Liver (tissue), 8 donors: ENCODE measurements at regions not wholly inside any gene's neighbourhood (a gene's known extent, or its start where the extent isn't known, plus 50 kb on each side); places are given as distances from the start of the nearest gene placed in this dataset.

Experiments
- DNase-seq: peaks from one replicate; pipeline ENCODE4 v3.0.0-alpha.2; 2017; ENCODE audit warnings: low spot score
- H3K27ac ChIP-seq, 2 donors: one replicate each; pipeline ENCODE4 v1.7.0; 2013; ENCODE audit warnings: inconsistent platforms in 2 of 2, low read length in 2 of 2, control low read depth in 1 of 2, low read depth in 1 of 2, mild to moderate bottlenecking in 1 of 2
- H3K27me3 ChIP-seq, 4 donors: one replicate each; pipeline versions ENCODE4 v1.6.1 to v1.7.0; 2013; ENCODE audit warnings: low read length in 3 of 4, inconsistent platforms in 1 of 4, mild to moderate bottlenecking in 1 of 4, moderate library complexity in 1 of 4; ENCODE audit not compliant: control insufficient read depth in 4 of 4, insufficient read depth in 4 of 4
- H3K36me3 ChIP-seq, 4 donors: one replicate each; pipeline versions ENCODE4 v1.6.1 to v1.7.0; 2013; ENCODE audit warnings: low read length in 3 of 4, mild to moderate bottlenecking in 3 of 4, low read depth in 1 of 4, moderate library complexity in 1 of 4; ENCODE audit not compliant: control insufficient read depth in 4 of 4, insufficient read depth in 3 of 4
- H3K4me1 ChIP-seq, 4 donors: one replicate each; pipeline versions ENCODE4 v1.6.1 to v1.7.0; 2013; ENCODE audit warnings: low read length in 3 of 4, mild to moderate bottlenecking in 3 of 4, moderate library complexity in 1 of 4; ENCODE audit not compliant: control insufficient read depth in 4 of 4, insufficient read depth in 4 of 4
- H3K4me3 ChIP-seq, 3 donors: one replicate each; pipeline versions ENCODE4 v1.6.1 to v1.7.0; 2013; ENCODE audit warnings: low read length in 3 of 3, control low read depth in 1 of 3, low read depth in 1 of 3, mild to moderate bottlenecking in 1 of 3
- H3K9ac ChIP-seq, 2 donors: one replicate each; pipeline ENCODE4 v1.7.0; 2013; ENCODE audit warnings: low read length in 2 of 2, mild to moderate bottlenecking in 2 of 2, moderate library complexity in 2 of 2, control low read depth in 1 of 2, low read depth in 1 of 2
- H3K9me3 ChIP-seq, 4 donors: one replicate each; pipeline versions ENCODE4 v1.6.1 to v1.7.0; 2013; ENCODE audit warnings: low read length in 3 of 4; ENCODE audit not compliant: control insufficient read depth in 4 of 4
- ATF3 ChIP-seq: IDR thresholded peaks from 2 replicates; pipeline ENCODE4 v1.6.1; 2016; ENCODE audit warnings: antibody characterized with exemption
- CTCF ChIP-seq: fragments of 150-350 bp; IDR thresholded peaks from 2 replicates; pipeline ENCODE4 v1.5.1; 2017; ENCODE audit warnings: improper control_type of control experiment, low read depth, low read length; ENCODE audit not compliant: missing input control
- EGR1 ChIP-seq, 2 donors: IDR thresholded peaks; 2 replicates each; pipeline ENCODE4 v1.6.1; 2016 to 2018; ENCODE audit warnings: antibody characterized with exemption in 2 of 2, low read depth in 2 of 2
- FOXA1 ChIP-seq: IDR thresholded peaks from 2 replicates; pipeline ENCODE4 v1.6.1; 2016; ENCODE audit warnings: antibody characterized with exemption
- FOXA2 ChIP-seq: IDR thresholded peaks from 2 replicates; pipeline ENCODE4 v1.6.1; 2016; ENCODE audit warnings: antibody characterized with exemption
- GABPA ChIP-seq, 2 donors: IDR thresholded peaks in 1 of 2; conservative IDR thresholded peaks in 1 of 2; 2 replicates each; pipeline ENCODE4 v1.6.1; 2016; ENCODE audit warnings: antibody characterized with exemption in 2 of 2, mild to moderate bottlenecking in 1 of 2, moderate library complexity in 1 of 2
- HNF4A ChIP-seq, 2 donors: conservative IDR thresholded peaks; 2 replicates each; pipeline ENCODE4 v1.6.1; 2016; ENCODE audit warnings: antibody characterized with exemption in 2 of 2, mild to moderate bottlenecking in 2 of 2
- HNF4G ChIP-seq: IDR thresholded peaks from 2 replicates; pipeline ENCODE4 v1.6.1; 2016; ENCODE audit warnings: antibody characterized with exemption
- JUND ChIP-seq, 2 donors: IDR thresholded peaks; 2 replicates each; pipeline ENCODE4 v1.6.1; 2016; ENCODE audit warnings: antibody characterized with exemption in 2 of 2
- NR2F2 ChIP-seq: IDR thresholded peaks from 2 replicates; pipeline ENCODE4 v1.6.1; 2016; ENCODE audit warnings: antibody characterized with exemption
- RAD21 ChIP-seq, 2 donors: IDR thresholded peaks; 2 replicates each; pipeline ENCODE4 v1.6.1; 2016; ENCODE audit warnings: antibody characterized with exemption in 2 of 2, mild to moderate bottlenecking in 2 of 2
- RXRA ChIP-seq, 2 donors: IDR thresholded peaks; 2 replicates each; pipeline ENCODE4 v1.6.1; 2017 to 2018; ENCODE audit warnings: antibody characterized with exemption in 2 of 2, mild to moderate bottlenecking in 1 of 2
- SP1 ChIP-seq: IDR thresholded peaks from 2 replicates; pipeline ENCODE4 v1.6.1; 2018; ENCODE audit warnings: antibody characterized with exemption, mild to moderate bottlenecking
- TAF1 ChIP-seq: conservative IDR thresholded peaks from 2 replicates; pipeline ENCODE4 v1.6.1; 2016; ENCODE audit warnings: antibody characterized with exemption, mild to moderate bottlenecking
- YY1 ChIP-seq: IDR thresholded peaks from 2 replicates; pipeline ENCODE4 v1.6.1; 2016; ENCODE audit warnings: antibody characterized with exemption, mild to moderate bottlenecking
- WGBS: extraction: QIAGEN DNeasy Blood & Tissue Kit; methylation state at CpG from one replicate; pipeline ENCODE4 v1.1.7; 2013; 5-methylcytosine and 5-hydroxymethylcytosine counted together
- TF ChIP-seq, protein P1 (sequence below): IDR thresholded peaks from 2 replicates; pipeline ENCODE4 v1.6.1; 2016; ENCODE audit warnings: antibody characterized with exemption, mild to moderate bottlenecking
- TF ChIP-seq, protein P2 (sequence below): IDR thresholded peaks from 2 replicates; pipeline ENCODE4 v1.6.1; 2016; ENCODE audit warnings: antibody characterized with exemption
- TF ChIP-seq, protein P3 (sequence below): IDR thresholded peaks from 2 replicates; pipeline ENCODE4 v1.6.1; 2016; ENCODE audit warnings: antibody characterized with exemption
- donor health status: healthy.
- donor health status: healthy.
- donor health status: healthy.
- donor health status: healthy.
- donor health status: healthy.

GRCh38 chr5:73358366-73358765 is 90.2 kb downstream of the FOXD1 start (continued):
- no peak for TF ChIP-seq ATF3
- no peak for TF ChIP-seq RAD21 (IDR thresholded peaks at IDR 0.05)
- no peak for TF ChIP-seq HNF4G
- TF ChIP-seq RXRA (IDR thresholded peaks at IDR 0.05) = no peak

DNA sequence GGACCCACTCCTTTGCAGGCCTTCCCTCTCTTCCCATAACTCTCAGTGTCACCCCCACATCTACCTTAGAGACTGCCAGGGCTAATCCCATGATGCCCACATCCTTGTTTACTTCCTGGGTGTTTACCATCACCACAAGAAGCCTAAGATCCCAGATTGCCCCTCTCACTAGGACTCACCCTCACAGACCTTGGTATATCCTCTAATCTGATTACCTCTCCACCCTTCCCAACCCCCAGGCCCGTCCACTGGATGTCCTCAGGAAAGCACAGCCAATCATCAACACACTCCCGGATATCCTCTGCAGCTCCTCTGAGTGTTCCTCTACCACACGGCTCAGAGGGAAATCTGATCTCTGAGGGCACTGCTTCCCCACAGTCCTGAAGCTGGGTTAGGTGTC is 91.0 kb downstream of the FOXD1 start:
- Histone ChIP-seq H3K27ac (no peak overlapping the region), H3K4me3 (no peak overlapping the region), H3K9ac (no peak overlapping the region), H3K9me3 (peaks cover 0 to 3% (median 0%) of the 10 kb centered on the region in 4 donors), H3K27me3 (peaks cover 0 to 14% (median 3%) of the 10 kb centered on the region in 4 donors), H3K36me3 (peaks cover 0 to 1% (median 0%) of the 10 kb centered on the region in 4 donors), H3K4me1 (no peaks in the 10 kb centered on the region)
- 31% methylated on average over 3 of the region's 3 CpGs for WGBS
- DNase-seq = no peak
- TF ChIP-seq RAD21 (IDR thresholded peaks at IDR 0.05) (no peak), GABPA (IDR thresholded peaks at IDR 0.05 in 1 of 2, conservative IDR thresholded peaks at IDR 0.05 in 1 of 2) (no peak), NR2F2 (no peak), TAF1 (no peak), FOXA2 (no peak), RXRA (IDR thresholded peaks at IDR 0.05) (no peak), EGR1 (IDR thresholded peaks at IDR 0.05; ENCODE audit: low read depth in 2 of 2) (no peak), HNF4G (no peak), FOXA1 (no peak), HNF4A (conservative IDR thresholded peaks at IDR 0.05) (no peak), YY1 (no peak), JUND (IDR thresholded peaks at IDR 0.05) (no peak), ATF3 (no peak), SP1 (no peak), CTCF (no peak)
- TF ChIP-seq, protein P1, sequence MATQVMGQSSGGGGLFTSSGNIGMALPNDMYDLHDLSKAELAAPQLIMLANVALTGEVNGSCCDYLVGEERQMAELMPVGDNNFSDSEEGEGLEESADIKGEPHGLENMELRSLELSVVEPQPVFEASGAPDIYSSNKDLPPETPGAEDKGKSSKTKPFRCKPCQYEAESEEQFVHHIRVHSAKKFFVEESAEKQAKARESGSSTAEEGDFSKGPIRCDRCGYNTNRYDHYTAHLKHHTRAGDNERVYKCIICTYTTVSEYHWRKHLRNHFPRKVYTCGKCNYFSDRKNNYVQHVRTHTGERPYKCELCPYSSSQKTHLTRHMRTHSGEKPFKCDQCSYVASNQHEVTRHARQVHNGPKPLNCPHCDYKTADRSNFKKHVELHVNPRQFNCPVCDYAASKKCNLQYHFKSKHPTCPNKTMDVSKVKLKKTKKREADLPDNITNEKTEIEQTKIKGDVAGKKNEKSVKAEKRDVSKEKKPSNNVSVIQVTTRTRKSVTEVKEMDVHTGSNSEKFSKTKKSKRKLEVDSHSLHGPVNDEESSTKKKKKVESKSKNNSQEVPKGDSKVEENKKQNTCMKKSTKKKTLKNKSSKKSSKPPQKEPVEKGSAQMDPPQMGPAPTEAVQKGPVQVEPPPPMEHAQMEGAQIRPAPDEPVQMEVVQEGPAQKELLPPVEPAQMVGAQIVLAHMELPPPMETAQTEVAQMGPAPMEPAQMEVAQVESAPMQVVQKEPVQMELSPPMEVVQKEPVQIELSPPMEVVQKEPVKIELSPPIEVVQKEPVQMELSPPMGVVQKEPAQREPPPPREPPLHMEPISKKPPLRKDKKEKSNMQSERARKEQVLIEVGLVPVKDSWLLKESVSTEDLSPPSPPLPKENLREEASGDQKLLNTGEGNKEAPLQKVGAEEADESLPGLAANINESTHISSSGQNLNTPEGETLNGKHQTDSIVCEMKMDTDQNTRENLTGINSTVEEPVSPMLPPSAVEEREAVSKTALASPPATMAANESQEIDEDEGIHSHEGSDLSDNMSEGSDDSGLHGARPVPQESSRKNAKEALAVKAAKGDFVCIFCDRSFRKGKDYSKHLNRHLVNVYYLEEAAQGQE = no peak
- TF ChIP-seq, protein P2, sequence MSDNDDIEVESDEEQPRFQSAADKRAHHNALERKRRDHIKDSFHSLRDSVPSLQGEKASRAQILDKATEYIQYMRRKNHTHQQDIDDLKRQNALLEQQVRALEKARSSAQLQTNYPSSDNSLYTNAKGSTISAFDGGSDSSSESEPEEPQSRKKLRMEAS = no peak
- TF ChIP-seq, protein P3, sequence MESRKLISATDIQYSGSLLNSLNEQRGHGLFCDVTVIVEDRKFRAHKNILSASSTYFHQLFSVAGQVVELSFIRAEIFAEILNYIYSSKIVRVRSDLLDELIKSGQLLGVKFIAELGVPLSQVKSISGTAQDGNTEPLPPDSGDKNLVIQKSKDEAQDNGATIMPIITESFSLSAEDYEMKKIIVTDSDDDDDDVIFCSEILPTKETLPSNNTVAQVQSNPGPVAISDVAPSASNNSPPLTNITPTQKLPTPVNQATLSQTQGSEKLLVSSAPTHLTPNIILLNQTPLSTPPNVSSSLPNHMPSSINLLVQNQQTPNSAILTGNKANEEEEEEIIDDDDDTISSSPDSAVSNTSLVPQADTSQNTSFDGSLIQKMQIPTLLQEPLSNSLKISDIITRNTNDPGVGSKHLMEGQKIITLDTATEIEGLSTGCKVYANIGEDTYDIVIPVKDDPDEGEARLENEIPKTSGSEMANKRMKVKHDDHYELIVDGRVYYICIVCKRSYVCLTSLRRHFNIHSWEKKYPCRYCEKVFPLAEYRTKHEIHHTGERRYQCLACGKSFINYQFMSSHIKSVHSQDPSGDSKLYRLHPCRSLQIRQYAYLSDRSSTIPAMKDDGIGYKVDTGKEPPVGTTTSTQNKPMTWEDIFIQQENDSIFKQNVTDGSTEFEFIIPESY = no peak
